ENCODE measurements at regions not wholly inside any gene's neighbourhood (a gene's known extent, or its start where the extent isn't known, plus 50 kb on each side); places are given as distances from the start of the nearest gene placed in this dataset.
A peak's percentile ranks its signal among the peaks of the same experiment; 100 is the strongest.

- Histone ChIP-seq H3K9ac (ENCODE audit: insufficient read depth, low read depth, low read length) (no peak overlapping the region), H3K9me3 (ENCODE audit: low read length) (peaks cover 79% of the 10 kb centered on the region), H3K27ac (ENCODE audit: extremely low read length, insufficient read depth, low read length) (no peak overlapping the region), H3K27me3 (ENCODE audit: control insufficient read depth in 1 of 2, insufficient read depth in 2 of 2, low read length in 2 of 2) (no peaks in the 10 kb centered on the region), H3K79me2 (ENCODE audit: insufficient read depth, low read length) (no peaks in the 10 kb centered on the region), H3K36me3 (replicated peaks in 1 of 2; ENCODE audit: control insufficient read depth in 1 of 2, insufficient read depth in 2 of 2, low read length in 2 of 2) (no peaks in the 10 kb centered on the region), H3K4me2 (ENCODE audit: low read depth, low read length) (no peak overlapping the region), H3K4me1 (ENCODE audit: insufficient read depth, low read length) (no peaks in the 10 kb centered on the region), H3K4me3 (replicated peaks in 1 of 3; ENCODE audit: insufficient read depth in 1 of 3, low read depth in 2 of 3, low read length in 3 of 3) (no peak overlapping the region), H2AFZ (ENCODE audit: low read length) (no peak overlapping the region), H4K20me1 (ENCODE audit: insufficient read depth, low read length) (no peaks in the 10 kb centered on the region)
- TF ChIP-seq TIGD3 (CRISPR knock-in tag; IDR thresholded peaks at IDR 0.05; ENCODE audit: borderline replicate concordance) (no peak), MEF2D (CRISPR knock-in tag; IDR thresholded peaks at IDR 0.05) (no peak), TFDP1 (CRISPR knock-in tag; IDR thresholded peaks at IDR 0.05; ENCODE audit: borderline replicate concordance) (no peak), BATF2 (CRISPR knock-in tag; IDR thresholded peaks at IDR 0.05) (no peak), ZBTB26 (CRISPR knock-in tag; IDR thresholded peaks at IDR 0.05; ENCODE audit: borderline replicate concordance) (no peak), ATF7 (IDR thresholded peaks at IDR 0.05) (peak; percentile 52; the same call in 1 of the 2 replicates), ATF7 (CRISPR knock-in tag; IDR thresholded peaks at IDR 0.05) (no peak)
- intact Hi-C loops (cut with micrococcal nuclease; ENCODE audit: unreplicated experiment) (no loop called here), in situ Hi-C loops (cut with HindIII; ENCODE audit: extremely low pct_ligation_motif_present, low pct_unique_long_range_greater_than_20kb) (no loop called here)
- FAIRE-seq (peak; percentile 8), ATAC-seq (no peak), DNase-seq (ENCODE audit: low spot score) (no peak)
- 1% methylated on average over 4 of the region's 4 CpGs for WGBS (ENCODE audit: low lambda C conversion rate)
- ChIA-PET CTCF (ENCODE audit: low intra/inter-chr PET ratio, low total read pairs) (no interaction called here), POLR2A (no interaction called here)
- BruUV-seq (replicated peaks), result no TSS peak
Observed at GRCh38 chr16:60684002-60684401, 1352.2 kb downstream of the CDH8 start.

Measured in HepG2 (cell line).